B cell (primary cell): ENCODE measurements at regions not wholly inside any gene's neighbourhood (a gene's known extent, or its start where the extent isn't known, plus 50 kb on each side); places are given as distances from the start of the nearest gene placed in this dataset.

Experiments used
- EZH2 ChIP-seq: IDR thresholded peaks from 2 replicates; pipeline ENCODE4 v1.6.1; 2012; ENCODE audit warnings: borderline replicate concordance, low read depth, mild to moderate bottlenecking, moderate library complexity, low read length; ENCODE audit not compliant: insufficient read depth, poor library complexity, severe bottlenecking
- TF ChIP-seq, protein P1 (sequence below): fragments of 200-600 bp; IDR thresholded peaks from one replicate; pipeline ENCODE4 v1.8.0; 2022; ENCODE audit warnings: antibody characterized with exemption, mild to moderate bottlenecking

DNA sequence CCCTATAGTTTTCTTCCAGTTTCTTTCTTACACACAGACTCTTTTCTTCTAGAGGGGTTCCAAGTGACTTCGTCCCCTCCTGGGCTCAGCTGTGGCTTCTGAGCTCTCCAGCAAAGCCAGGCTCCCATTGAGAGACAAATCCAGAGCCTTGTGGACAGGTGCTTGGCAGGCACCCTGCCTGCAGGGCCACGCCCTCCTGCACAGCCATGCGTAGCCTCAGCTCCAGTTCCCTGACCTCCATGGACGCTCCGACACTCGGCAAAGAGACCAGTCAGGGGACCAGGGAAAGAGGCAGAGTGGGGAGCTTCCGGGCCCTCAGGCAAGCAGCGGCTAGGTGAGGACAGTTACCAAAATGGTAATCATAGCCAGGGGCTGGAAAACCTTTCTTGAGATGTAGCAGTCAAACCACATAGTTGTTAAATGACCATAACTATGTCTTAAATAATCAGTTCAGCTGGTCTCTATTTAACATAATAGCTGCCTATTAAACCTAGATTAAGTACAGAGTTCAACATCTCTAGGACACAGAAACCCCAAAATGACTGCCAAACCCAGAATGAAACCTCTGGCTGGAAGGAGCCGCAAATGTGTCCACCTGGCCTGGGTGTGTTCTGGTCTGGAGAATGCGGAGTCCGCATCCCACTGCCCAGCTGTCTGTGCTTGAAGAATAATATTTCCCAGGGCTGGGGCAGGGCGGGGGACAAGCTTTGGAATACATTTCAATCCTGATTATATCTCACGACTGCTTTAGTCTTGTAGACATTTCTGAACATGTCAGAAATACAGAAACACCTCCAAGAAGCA is 69.3 kb upstream of the RGMA start:
- TF ChIP-seq, protein P1, sequence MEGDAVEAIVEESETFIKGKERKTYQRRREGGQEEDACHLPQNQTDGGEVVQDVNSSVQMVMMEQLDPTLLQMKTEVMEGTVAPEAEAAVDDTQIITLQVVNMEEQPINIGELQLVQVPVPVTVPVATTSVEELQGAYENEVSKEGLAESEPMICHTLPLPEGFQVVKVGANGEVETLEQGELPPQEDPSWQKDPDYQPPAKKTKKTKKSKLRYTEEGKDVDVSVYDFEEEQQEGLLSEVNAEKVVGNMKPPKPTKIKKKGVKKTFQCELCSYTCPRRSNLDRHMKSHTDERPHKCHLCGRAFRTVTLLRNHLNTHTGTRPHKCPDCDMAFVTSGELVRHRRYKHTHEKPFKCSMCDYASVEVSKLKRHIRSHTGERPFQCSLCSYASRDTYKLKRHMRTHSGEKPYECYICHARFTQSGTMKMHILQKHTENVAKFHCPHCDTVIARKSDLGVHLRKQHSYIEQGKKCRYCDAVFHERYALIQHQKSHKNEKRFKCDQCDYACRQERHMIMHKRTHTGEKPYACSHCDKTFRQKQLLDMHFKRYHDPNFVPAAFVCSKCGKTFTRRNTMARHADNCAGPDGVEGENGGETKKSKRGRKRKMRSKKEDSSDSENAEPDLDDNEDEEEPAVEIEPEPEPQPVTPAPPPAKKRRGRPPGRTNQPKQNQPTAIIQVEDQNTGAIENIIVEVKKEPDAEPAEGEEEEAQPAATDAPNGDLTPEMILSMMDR: no peak
- no peak for TF ChIP-seq EZH2
